Lung (tissue), 11 donors: ENCODE measurements at regions not wholly inside any gene's neighbourhood (a gene's known extent, or its start where the extent isn't known, plus 50 kb on each side); places are given as distances from the start of the nearest gene placed in this dataset.

Experiments
- ATAC-seq: fragments of 200-7000 bp; cut with Tn5 transposase; one replicate; pipeline ENCODE4 v1.9.1; 2020; ENCODE audit warnings: moderate number of reproducible peaks; ENCODE audit not compliant: insufficient read depth, low FRiP score
- DNase-seq, 3 donors: peaks; one replicate each; pipeline ENCODE4 v3.0.0-alpha.2; 2013 to 2017
- H3K27ac ChIP-seq, 2 donors: one replicate each; pipeline ENCODE4 v1.5.1; 2013; ENCODE audit warnings: mild to moderate bottlenecking in 2 of 2, moderate library complexity in 2 of 2, control low read depth in 1 of 2, inconsistent platforms in 1 of 2, low read depth in 1 of 2, low read length in 1 of 2
- H3K27me3 ChIP-seq, 3 donors: one replicate each; pipeline ENCODE4 v1.5.1; 2013; ENCODE audit warnings: low read length in 2 of 3; ENCODE audit not compliant: control insufficient read depth in 3 of 3, insufficient read depth in 3 of 3
- H3K36me3 ChIP-seq, 4 donors: one replicate each; pipeline ENCODE4 v1.5.1; 2013; ENCODE audit warnings: low read length in 4 of 4, mild to moderate bottlenecking in 1 of 4, moderate library complexity in 1 of 4; ENCODE audit not compliant: control insufficient read depth in 4 of 4, insufficient read depth in 4 of 4
- H3K4me1 ChIP-seq, 5 donors: one replicate each; pipeline ENCODE4 v1.5.1; 2013; ENCODE audit warnings: low read length in 5 of 5, mild to moderate bottlenecking in 2 of 5, moderate library complexity in 1 of 5; ENCODE audit not compliant: control insufficient read depth in 5 of 5, insufficient read depth in 5 of 5
- H3K4me3 ChIP-seq: one replicate; pipeline ENCODE4 v1.5.1; 2013; ENCODE audit warnings: mild to moderate bottlenecking, control low read depth, moderate library complexity
- H3K9ac ChIP-seq, 2 donors: one replicate each; pipeline ENCODE4 v1.5.1; 2013; ENCODE audit warnings: low read length in 2 of 2, control low read depth in 1 of 2; ENCODE audit not compliant: insufficient read depth in 1 of 2
- H3K9me3 ChIP-seq, 4 donors: one replicate each; pipeline ENCODE4 v1.5.1; 2013; ENCODE audit warnings: low read length in 3 of 4, mild to moderate bottlenecking in 1 of 4, moderate library complexity in 1 of 4; ENCODE audit not compliant: control insufficient read depth in 4 of 4, insufficient read depth in 3 of 4
- CTCF ChIP-seq: IDR thresholded peaks from 2 replicates; pipeline ENCODE4 v1.5.1; 2012; ENCODE audit warnings: mild to moderate bottlenecking; ENCODE audit errors: control extremely low read depth, extremely low read depth
- WGBS, 2 donors: extraction: QIAGEN DNeasy Blood & Tissue Kit; methylation state at CpG; one replicate each; pipeline ENCODE4 v1.1.7; 2013; 5-methylcytosine and 5-hydroxymethylcytosine counted together
- donor health status: control.
- donor health status: control.
- donor health status: Bipolar disorder and iron deficiency.
- donor health status: healthy.
- donor health status: DM: yes; HTN: yes; CAD: no.

- H3K27ac ChIP-seq = no peak overlapping the region
- 84 to 89% methylated on average over 4 of the region's 4 CpGs for WGBS, 2 donors
- no peaks in the 10 kb centered on the region for H3K36me3 ChIP-seq
- no peak overlapping the region for H3K9ac ChIP-seq
- H3K4me1 ChIP-seq = peaks cover 0 to under 1% (median 0%) of the 10 kb centered on the region in 5 donors
- DNase-seq = no peak
- no peak for TF ChIP-seq CTCF
- peaks cover 0 to 7% (median 0%) of the 10 kb centered on the region in 4 donors for H3K9me3 ChIP-seq
- H3K27me3 ChIP-seq = no peaks in the 10 kb centered on the region
- no peak overlapping the region for H3K4me3 ChIP-seq
- ATAC-seq = no peak
Measured at GRCh38 chr2:147684903-147685302, 159.9 kb upstream of the ACVR2A start.

GRCh38 chr2:147683380-147683779 is 161.4 kb upstream of the ACVR2A start:
- H3K27ac ChIP-seq = no peak overlapping the region
- H3K27me3 ChIP-seq = no peaks in the 10 kb centered on the region
- DNase-seq (no peak), ATAC-seq (no peak)
- H3K4me3 ChIP-seq = no peak overlapping the region
- TF ChIP-seq CTCF = no peak
- peaks cover 0 to 7% (median 0%) of the 10 kb centered on the region in 4 donors for H3K9me3 ChIP-seq
- peaks cover 0 to 11% (median 0%) of the 10 kb centered on the region in 5 donors for H3K4me1 ChIP-seq
- WGBS, 2 donors = 85 to 95% methylated on average over 2 of the region's 2 CpGs
- H3K36me3 ChIP-seq = no peaks in the 10 kb centered on the region
- H3K9ac ChIP-seq = no peak overlapping the region

GRCh38 chr2:147681093-147681492 is 163.7 kb upstream of the ACVR2A start:
- Histone ChIP-seq H3K36me3 (no peaks in the 10 kb centered on the region), H3K9ac (no peak overlapping the region), H3K27ac (no peak overlapping the region), H3K27me3 (no peaks in the 10 kb centered on the region), H3K4me1 (peaks cover 0 to 11% (median 0%) of the 10 kb centered on the region in 5 donors), H3K9me3 (peaks cover 0 to 1% (median 0%) of the 10 kb centered on the region in 4 donors), H3K4me3 (no peak overlapping the region)
- TF ChIP-seq CTCF = no peak
- DNase-seq (no peak), ATAC-seq (no peak)

GRCh38 chr2:147679955-147680531 is 164.8 kb upstream of the ACVR2A start:
- Histone ChIP-seq H3K4me1 (peaks cover 0 to 11% (median 0%) of the 10 kb centered on the region in 5 donors), H3K27me3 (no peaks in the 10 kb centered on the region), H3K36me3 (no peaks in the 10 kb centered on the region), H3K27ac (no peak overlapping the region), H3K9me3 (no peaks in the 10 kb centered on the region), H3K4me3 (no peak overlapping the region), H3K9ac (no peak overlapping the region)
- DNase-seq (no peak), ATAC-seq (no peak)
- 80 to 87% methylated on average over 6 of the region's 6 CpGs for WGBS, 2 donors
- TF ChIP-seq CTCF = no peak
